Globus pallidus (tissue), 1 donor: ENCODE measurements at regions not wholly inside any gene's neighbourhood (a gene's known extent, or its start where the extent isn't known, plus 50 kb on each side); places are given as distances from the start of the nearest gene placed in this dataset.

ENCODE experiments used
- DNase-seq: peaks from one replicate; pipeline ENCODE4 v3.0.0-alpha.2; 2015; ENCODE audit warnings: low spot score

DNA sequence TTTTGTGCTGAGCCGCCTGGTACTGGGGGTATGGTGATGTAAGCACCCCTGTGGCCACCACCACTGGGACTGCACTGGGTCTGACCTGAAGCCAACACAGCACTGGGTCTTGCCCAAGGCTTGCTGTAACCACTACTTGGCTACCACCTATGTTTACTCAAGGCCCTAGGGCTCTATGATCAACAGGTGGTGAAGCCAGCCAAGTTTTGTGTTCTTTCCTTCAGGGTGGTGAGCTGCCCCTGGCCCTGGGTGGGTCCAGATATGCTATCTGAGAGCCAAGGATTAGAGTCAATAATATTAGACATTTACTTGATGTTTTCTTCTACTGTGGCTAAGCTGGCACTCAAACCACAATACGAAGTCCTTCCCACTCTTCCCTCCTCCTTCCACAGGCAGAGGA, 55.1 kb upstream of the PAGE4 start:
- no peak for DNase-seq

DNA sequence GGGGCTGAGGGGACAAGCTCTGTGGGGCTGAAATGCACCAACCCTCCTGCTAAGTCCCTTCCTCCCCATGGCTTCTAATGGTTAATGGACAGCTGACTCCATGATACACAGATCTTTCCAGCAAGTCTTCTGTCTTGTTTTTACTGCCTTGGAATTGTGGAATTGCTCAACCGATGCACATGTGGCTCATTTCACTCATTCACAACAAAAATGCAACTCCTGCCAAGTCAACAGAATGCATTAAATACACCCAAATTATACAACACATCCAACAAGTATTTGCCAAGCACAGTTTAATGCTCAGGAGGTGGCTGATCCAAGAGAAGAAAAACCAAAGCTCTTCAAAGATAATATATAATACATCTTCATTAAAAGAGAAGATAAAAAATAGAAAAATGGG, 61.9 kb upstream of the PAGE4 start:
- DNase-seq, result no peak

DNA sequence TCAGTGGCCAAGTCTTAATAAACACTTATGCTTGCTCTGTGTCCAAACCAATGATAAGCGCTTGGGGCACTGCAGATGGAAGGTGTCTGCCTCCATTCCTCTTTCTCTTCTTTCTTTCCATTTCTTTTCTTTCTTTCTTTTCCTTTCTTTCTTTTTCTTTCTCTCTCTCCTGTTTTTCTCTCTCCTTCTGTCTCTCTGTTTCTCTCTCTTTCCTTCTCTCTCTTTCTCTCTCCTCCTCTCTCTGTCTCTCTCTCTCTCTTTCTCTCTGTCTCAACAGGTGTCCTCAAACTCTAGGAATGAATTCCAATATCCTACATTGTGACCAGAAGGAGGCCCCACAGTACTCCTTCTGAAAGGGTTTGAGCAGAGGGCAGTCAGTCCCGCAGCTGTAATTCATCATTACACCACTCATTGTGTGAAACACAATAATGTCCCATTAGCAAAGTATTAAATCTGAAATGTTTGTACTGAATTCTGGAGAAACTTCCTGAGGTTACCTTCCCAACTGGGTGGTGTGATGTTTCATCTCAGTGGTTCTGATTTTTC, 66.5 kb upstream of the PAGE1 start:
- DNase-seq, result no peak

DNA sequence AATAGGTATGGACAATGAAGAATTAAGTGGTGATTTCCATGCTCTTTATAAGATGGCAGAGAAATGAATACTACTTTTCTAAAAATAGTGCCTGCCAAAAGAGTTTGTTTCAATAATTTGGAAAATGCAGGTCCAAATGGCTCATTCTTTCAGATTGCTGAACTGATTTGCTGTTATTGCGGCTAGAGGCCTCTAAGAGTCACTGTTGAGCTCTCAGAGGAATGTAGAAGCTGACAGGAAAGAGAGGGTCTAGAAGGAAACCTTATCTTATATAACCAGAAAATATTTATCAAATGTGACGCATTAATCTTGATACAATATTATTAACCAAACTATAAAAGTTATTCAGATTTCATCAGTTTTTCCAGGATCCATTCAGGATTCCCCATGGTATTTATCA, 65.7 kb upstream of the PAGE1 start:
- DNase-seq, result peak; percentile 2

- no peak for DNase-seq
Measured at GRCh38 chrX:49760290-49760890, 64.6 kb upstream of the PAGE1 start.

DNA sequence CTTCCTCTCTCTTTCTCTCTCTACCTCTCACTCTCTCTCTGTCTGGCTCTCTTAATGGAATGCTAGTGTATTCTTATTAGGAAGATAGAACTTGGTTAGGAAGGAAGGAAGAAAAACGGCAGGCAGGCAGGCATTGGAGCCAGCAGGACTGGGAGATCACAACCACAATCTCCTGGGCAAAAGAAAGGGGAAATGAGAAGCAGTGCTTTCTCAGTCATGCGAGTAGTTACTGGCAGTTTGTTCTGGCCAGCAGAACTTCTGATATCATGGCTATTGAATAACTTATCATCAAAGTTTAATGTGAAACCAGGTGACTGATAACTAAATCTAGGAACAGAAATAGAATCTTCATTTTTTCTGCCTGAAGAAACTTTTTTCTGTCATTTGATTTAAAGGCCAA, 60.9 kb upstream of the PAGE1 start:
- DNase-seq, result no peak

DNA sequence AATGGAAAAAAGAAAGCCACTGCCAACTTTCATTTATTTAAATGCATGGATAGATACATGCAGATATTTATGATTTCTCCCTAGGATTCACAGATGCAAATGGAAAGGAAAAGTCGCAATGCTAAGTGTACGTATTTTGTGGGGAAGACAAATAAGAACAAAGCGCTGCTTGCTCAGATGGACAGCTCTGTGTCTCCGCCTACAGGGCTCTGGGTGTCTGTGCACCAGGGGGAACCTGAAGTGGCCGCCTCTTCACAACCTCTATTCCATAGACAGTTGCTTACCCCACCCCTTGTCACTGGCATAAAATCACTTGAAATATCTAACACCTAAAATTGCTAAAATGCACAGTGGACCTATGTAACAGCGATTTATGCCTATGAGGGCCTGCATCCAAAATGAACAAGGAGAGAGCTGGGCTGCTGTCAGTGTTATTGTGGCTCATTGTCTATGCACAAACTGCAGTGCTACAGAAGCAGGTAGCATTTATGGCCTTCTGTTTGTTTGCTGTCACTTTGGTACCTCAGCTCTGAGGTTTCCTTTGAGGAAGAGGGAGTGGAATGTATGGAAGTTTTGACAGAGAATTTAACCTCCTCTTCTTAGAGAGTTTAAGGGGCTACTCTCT, 58.6 kb upstream of the PAGE1 start:
- peak; percentile 27 for DNase-seq

- no peak for DNase-seq
Measured at GRCh38 chrX:49753691-49754090, 57.9 kb upstream of the PAGE1 start.

- no peak for DNase-seq
Measured at GRCh38 chrX:49748211-49748956, 52.6 kb upstream of the PAGE1 start.

DNA sequence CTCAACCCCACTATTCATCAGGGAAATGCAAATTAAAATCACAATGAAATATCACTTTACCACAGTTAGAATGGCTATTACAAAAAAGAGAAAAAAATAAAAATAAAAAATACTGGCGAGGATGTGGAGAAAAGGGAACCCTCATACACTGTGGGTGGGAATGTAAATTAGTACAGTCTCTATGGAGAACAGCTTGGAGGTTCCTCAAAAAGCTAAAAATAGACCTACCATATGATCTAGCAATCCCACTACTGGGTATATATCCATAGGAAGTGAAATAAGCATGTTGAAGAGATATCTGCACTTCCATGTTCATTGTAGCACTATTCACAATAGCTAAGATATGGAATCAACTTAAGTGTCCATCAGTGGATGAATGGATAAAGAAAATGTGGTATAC, 50.5 kb upstream of the PAGE1 start:
- no peak for DNase-seq
